GM04504 (cell line): ENCODE measurements at regions not wholly inside any gene's neighbourhood (a gene's known extent, or its start where the extent isn't known, plus 50 kb on each side); places are given as distances from the start of the nearest gene placed in this dataset.
A peak's percentile ranks its signal among the peaks of the same experiment; 100 is the strongest.
"Not testable (repeated sequence)": the region's sequence is repeated elsewhere in the genome, so short reads cannot be mapped to it uniquely, and the experiment has no call there.

Source experiments
- DNase-seq: peaks from one replicate; pipeline ENCODE4 v3.0.0-alpha.2; 2012; ENCODE audit warnings: low read depth

- DNase-seq: no peak
These were observed 128.0 kb downstream of the SPATA31D1 start for GRCh38 chr9:82116556-82116955.

- DNase-seq: peak; percentile 20
These were observed 128.6 kb downstream of the SPATA31D1 start for GRCh38 chr9:82117026-82117811.

- no peak for DNase-seq
These were observed 134.2 kb downstream of the SPATA31D1 start for GRCh38 chr9:82122731-82123130.

GRCh38 chr9:82124090-82124489, 135.5 kb downstream of the SPATA31D1 start:
- DNase-seq: peak; percentile 31

- no peak for DNase-seq
These were observed 137.7 kb downstream of the SPATA31D1 start for GRCh38 chr9:82126256-82126655.

GRCh38 chr9:82127465-82127864, 138.9 kb downstream of the SPATA31D1 start:
- no peak for DNase-seq

GRCh38 chr9:82128011-82128696, 139.6 kb downstream of the SPATA31D1 start:
- DNase-seq: no peak

- DNase-seq: no peak
These were observed 141.1 kb downstream of the SPATA31D1 start for GRCh38 chr9:82129708-82130107.

GRCh38 chr9:82130331-82131042, 141.9 kb downstream of the SPATA31D1 start:
- DNase-seq: no peak

GRCh38 chr9:82131072-82131471, 142.5 kb downstream of the SPATA31D1 start:
- DNase-seq: no peak

- DNase-seq: no peak
These were observed 143.5 kb downstream of the SPATA31D1 start for GRCh38 chr9:82132024-82132423.

- DNase-seq: no peak
These were observed 145.4 kb downstream of the SPATA31D1 start for GRCh38 chr9:82134010-82134409.

- no peak for DNase-seq
These were observed 146.5 kb downstream of the SPATA31D1 start for GRCh38 chr9:82135106-82135505.

- DNase-seq: not testable (repeated sequence)
These were observed 149.5 kb downstream of the SPATA31D1 start for GRCh38 chr9:82138081-82138480.

GRCh38 chr9:82140471-82140870, 151.9 kb downstream of the SPATA31D1 start:
- DNase-seq: no peak

- no peak for DNase-seq
These were observed 156.2 kb downstream of the SPATA31D1 start for GRCh38 chr9:82144803-82145202.

GRCh38 chr9:82146677-82147076, 158.1 kb downstream of the SPATA31D1 start:
- no peak for DNase-seq

- peak; percentile 27 for DNase-seq
These were observed 159.3 kb downstream of the SPATA31D1 start for GRCh38 chr9:82147798-82148425.

GRCh38 chr9:82148426-82148810, 159.8 kb downstream of the SPATA31D1 start:
- DNase-seq: no peak

- DNase-seq: peak; percentile 82
These were observed 160.4 kb downstream of the SPATA31D1 start for GRCh38 chr9:82148901-82149461.

GRCh38 chr9:82149501-82149946, 161.0 kb downstream of the SPATA31D1 start:
- no peak for DNase-seq

GRCh38 chr9:82152181-82152580, 163.6 kb downstream of the SPATA31D1 start:
- no peak for DNase-seq
